ENCODE measurements at regions not wholly inside any gene's neighbourhood (a gene's known extent, or its start where the extent isn't known, plus 50 kb on each side); places are given as distances from the start of the nearest gene placed in this dataset.

DNA sequence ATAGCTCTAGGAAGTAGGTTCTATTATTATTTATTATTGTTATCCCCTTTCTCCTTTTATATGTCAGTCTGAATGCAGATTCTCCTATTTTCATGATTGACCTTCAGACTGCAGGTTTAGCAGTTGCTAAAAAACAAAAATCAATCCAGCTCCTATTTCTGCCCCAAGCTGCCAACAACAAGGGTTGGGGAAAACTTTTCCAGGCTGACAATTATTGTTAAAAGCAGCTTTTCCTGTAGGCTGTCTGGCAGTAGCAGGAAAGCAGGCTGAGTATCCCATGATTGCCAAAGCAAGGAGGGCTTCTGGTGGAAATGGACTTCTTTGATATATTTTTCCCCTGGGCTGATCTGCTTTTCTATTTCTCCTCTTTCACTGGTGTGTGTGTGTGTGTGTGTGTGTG, 78.0 kb upstream of the CTLA4 start:
- no peak for DNase-seq

DNA sequence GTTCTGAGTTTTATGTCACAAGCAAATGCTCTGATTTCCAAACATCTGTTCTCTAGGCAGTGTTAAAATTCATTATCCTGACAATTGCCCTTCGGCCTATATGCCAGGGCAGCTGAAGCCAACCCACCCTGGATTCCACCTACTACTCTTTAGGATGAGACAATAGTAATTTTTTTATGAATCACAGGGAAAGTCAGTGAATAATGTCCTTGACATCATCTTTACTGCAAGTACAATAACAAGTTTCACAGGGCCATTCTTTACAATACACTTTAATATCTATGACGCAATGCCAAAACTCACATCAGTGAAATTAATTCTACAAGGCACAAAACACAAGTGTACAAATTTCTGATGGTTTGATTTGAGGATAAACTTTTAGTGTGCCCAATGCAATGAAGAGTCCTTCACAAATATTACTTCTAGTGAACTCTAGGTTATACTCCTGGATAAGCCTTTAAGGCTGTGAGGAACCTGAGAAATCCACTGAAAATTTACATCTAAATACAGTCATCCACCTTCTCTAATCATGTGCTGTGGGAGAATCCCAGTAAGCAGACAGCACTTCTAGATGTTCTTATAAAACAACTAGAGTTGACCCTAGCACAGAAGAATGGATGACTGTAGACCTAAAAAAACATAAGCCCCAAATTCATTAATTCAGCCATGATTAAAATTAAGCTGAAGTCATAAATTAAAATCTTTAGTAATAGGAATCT, 77.3 kb upstream of the CTLA4 start:
- DNase-seq, result no peak

DNA sequence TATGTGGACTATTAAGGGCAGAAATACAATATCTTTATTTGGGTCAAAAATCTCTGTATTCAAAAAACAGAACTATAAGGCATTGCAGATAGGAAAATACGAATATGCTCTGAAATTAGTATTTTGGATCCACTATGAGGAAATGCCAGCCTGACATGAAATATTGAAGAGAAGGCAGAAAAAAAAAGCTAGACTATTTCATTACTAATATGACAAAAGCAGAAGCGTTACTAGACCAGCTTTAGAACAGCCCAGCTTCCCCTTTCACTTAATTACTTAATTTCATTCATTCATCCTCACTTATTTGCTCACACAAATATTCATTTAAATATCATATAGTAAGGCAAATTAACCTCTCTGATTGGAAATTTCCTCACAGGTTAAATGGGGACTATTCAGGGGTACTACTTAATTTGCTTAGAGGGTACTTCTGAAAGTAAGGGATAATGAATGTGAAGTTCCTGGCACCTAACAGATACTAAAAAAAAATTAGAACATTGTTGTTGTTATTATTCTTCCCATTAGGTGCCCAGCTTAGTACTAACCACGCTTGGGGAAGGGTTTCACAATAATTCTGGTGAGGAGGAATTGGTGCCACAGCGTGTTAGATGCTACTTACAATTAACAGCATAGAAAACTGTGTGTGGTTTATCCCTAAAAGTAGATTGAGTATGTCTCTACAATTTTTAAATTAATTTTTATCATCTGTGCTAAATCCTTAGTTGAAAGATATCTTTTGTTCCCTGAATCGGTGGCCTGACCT, 71.1 kb upstream of the CTLA4 start:
- DNase-seq, result no peak

DNA sequence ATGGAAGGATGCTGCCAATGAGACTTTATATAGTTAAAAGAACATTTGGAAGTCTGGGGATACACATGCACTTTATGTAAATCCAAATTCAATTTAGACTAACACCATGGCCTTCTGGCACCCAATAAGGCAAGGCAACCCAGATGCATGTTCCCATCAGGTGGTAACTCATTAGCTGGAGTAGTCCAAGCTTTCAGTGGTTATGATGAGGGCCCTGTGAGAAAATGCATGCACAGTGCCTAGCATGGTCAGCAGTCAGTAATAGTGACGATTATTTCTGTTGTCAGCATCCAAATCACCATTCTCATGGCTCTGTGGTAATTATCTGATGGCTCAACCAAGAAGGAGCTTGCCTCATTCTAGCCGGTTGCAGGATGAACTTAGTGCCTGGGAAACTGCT, 70.3 kb upstream of the CTLA4 start:
- no peak for DNase-seq

DNA sequence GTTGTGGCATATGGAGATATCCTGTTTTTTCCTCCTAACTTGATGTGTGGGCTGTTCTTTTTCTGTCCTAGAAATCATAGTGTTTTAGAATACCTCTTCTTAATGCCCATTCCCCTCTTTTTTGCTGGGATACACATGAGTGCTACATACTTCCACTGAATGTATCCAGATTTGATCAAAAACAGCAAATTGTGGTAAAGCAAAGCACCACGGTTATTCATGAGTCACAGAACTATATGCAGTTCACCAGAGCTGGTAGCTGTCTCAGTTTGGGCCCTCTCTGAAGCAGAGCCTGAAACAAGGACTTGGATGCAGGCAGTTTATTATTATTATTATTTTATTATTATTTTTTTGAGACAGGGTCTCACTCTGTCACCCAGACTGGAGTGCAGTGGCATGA, 69.9 kb upstream of the CTLA4 start:
- DNase-seq, result peak in 1 of 5 experiments; percentile 27

DNA sequence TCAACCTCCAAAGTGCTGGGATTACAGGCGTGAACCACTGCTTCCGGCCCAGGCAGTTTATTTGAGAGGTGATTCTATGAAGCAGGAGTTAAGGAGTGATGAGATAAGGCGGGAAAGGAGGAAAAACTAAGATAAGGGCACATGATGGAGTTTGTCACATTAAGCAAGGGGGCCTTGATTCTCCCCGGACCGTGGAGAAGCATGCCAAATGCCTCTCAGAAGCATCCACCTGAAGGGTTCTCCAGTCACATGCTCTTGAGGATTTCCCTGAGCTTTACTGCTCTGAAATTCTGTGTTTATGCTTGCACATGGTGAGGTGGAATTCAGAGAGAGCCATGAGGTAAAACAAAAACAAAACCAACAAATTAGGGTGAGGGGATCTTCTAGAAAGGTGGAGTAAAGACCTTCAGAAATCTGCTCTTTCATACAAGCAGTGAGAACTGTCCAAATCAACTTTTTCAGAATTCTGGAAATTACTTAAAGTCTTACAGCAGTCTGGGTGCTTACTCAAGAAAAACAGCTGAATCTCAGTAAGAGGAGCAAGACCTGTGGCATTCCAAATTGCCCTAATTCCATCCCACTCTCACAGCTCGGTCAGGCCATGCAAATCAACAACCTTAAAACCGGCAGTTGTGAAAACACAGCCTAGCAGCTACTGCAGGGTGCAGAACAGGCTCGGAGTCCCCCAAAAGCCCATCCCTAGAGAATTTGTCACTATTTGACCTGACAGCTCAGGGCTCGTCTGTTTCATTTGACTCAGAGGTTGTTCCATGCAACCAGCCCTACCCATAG, 69.1 kb upstream of the CTLA4 start:
- no peak for DNase-seq

DNA sequence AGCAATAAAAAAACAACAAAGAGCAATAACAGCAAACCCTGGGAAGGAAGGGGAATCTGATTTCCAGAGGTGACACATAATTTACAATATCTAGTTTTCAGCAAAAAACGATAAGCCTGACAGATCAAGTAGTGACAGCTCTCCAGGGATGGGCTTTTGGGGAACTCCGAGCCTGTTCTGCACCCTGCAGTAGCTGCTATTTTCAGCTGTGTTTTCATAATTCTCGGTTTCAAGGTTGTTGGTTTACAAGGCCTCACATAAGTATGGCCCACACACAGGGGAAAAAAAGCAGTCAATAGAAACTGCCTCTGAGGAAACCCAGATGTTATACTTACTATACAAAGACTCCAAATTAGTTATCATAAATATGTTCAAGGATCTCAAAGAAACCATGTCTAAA, 67.7 kb upstream of the CTLA4 start:
- peak in 1 of 5 experiments; percentile 56 for DNase-seq

DNA sequence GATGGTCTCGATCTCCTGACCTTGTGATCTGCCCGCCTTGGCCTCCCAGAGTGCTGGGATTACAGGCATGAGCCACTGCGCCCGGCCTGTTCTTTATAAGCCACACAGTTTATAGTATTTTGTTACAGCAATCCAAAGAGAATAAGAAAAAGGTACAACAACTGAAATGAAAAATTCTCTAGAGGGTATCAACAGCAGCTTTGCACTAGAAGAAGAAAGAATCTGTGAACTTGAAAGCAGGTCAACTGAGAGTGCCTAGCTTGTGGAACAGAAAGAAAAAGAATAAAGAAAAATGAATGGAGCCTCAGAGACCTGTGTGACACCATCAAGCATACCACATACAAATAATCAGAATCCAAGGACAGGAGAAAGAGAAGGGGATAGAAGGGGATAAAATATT, 66.8 kb upstream of the CTLA4 start:
- DNase-seq, result no peak

DNA sequence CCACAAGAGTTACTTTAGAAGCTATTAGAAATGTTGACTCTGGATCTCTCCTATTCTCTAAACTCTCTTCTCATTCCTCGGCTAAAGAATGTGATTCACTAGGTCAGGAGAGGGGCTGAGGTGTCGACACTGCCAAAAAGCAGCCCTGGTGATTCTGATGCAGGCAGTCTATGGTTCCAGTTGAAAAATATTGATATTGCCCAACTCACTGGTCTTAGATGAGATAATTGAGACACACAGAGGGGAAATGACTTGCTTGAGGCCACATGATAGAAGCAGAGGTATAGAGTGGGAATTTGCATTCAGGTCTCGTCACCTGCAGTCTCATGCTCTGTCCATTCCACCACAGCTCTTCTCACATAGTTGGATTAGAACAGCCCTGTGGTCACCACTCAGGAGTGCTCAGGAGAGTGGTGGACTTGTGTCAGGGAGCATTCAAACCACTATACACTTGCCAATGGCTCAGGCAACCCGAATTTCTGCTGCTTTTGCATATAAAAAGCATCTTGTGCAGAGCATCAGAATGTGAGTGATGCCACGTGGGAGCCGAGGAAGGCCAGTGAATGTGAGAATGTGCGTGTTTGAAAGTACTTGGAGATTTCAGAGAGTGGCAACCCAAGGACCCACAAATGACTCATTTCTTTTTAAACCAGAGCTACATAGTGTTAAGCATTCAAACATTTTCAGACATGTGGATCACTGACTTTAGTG, 65.1 kb upstream of the CTLA4 start:
- peak in 2 of 5 experiments; percentile 21 to 95 for DNase-seq

DNA sequence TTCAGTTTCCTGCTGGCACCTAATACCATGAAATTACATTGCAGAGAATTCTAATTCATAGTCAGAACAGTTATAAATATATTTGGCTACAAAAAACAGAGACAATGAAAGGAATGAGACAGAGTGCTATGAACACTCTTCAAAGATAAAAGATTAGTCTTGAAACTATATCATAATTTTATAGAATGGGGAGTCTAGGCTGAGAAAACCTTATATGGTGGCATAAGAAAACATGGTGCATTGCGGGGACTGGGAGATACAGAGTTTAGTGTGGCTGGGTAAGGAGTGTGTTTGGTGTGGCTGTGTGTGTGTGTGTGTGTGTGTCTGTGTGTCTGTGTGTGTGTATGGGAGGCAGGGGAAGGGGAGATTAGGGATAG, 64.5 kb upstream of the CTLA4 start:
- no peak for DNase-seq

DNA sequence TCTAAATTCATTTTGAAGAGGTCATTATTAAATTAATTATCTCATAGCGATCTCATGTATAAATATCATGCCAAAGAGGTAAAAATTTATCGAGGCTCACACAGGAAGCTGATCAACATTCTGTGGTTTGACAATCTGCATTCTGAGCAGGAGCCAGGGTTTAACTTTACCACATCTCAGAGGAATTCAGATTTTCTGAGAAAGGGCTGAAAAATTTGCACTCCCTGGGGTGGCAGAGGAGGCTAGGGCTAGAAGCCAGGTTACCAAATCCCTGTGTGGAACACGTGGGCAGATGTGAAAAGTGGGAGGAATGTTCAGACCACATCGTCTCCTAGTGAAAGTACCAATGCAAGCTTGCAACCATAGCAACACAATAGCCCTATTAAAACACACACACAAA, 63.5 kb upstream of the CTLA4 start:
- peak in 2 of 5 experiments; percentile 26 to 81 for DNase-seq

DNA sequence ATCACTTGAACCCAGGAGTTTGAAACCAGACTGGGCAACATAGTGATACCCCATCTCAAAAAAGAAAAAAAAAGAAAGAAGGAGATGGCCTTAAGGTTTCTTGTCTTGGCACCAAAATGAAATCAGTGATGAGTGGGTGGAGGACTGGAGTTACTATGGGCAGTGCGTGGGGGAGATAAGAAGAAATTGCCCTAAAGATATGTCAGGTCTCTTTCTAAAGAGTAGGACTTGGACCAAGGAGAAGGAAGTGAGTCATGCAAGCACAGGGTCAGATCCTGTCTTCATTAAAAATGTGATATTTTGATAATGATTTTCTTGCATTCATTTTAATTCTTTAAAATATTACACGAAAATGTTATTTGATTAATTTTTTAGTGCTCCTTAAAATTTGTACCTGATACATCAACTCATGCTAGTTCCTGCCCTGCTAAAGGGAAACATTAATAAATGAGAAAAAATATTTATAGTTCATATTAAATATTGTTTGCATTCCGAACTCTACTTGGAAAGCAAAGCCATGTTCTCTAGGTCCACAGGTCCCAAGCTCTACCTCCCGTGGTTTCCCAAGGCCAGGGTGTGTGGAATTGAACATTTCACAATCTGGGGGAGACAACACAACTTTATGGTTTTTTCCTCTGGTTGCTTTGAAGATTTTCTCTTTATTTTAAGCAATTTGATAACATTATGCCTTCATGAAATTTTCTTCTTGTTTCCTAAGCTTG, 62.6 kb upstream of the CTLA4 start:
- DNase-seq, result no peak

DNA sequence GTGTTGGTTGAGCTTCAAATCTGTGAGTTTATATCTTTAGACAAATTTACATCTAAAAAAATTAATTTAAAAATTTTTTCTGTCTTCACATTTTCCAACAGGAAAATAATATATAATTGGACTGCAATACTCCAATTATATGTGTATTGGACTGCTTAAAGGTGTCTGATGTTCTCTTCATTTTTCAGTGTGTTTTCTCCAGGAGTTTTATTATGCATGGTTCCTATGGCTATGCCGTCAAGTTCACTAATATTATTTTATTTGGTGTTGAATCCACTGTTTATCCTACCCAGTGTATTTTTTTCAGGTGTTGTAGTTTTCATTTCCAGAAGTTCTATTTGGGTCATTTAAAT, 62.1 kb upstream of the CTLA4 start:
- DNase-seq, result no peak

DNA sequence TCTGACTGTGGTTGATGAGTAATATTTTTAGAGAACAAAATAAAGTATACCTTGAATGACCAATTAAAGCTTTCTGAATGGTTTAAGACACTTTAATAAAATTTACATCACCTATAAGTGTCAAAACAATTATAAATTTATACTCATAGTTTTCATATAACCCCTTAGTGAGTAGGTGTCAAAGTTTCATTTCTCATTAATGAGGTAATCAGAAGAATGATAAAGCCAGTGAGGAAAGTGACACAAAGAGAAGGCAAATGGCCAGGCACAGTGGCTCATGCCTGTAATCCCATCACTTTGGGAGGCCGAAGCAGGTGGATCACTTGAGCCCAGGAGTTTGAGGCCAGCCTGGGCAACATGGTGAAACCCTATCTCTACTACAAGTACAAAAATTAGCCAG, 60.8 kb upstream of the CTLA4 start:
- DNase-seq, result no peak

DNA sequence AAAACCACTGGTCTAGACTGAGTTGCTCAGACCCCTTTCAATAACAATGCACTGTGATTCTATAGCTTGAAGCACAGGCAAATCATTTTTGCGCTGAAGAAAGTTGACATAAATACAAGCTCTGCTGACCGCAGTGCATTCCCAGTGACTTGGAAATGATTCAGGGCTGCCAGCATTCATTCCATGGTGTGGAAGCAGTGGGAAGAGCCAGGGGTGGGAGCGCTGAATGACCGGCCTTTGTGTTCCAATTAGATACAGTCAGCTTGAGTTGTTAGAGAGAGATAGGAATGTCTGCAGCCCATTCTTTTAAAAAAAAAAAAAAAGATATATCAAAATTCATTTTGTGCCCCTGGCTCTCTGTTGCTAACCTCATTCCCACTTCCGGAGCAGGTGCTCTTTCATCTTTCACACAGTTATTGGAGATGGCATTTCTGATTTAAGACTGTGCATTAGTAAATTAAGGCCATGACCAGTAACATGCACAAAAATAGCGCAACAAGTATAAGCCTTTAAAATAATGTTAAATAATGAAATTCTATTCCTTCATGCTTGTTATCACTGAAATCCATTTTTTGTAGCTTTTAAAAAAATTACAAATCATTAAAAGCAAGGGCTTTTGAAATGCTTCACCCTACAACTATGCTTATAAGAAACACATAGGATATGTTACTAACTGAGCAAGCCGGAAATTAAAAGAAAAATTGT, 59.4 kb upstream of the CTLA4 start:
- no peak for DNase-seq

DNA sequence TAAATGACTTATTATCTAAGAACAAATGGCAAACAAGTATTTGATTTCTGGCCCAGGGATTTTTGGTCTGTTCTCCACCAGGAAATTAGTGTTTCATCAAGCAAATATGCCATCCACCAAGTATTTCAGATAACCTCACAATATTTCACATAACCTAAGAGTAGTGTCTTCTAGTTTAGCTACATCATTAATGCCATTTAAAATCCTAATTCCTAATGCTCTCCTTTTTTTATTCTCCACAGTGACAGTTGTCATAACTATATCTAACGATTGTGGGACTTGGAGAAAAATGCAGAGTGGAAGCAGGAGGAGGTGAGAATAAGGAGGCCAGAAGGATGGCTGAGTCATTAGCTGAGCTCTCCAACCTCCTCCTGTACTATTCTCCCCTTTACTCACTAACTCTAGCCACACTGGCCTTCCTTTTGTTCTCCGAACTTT, 58.5 kb upstream of the CTLA4 start:
- no peak for DNase-seq

DNA sequence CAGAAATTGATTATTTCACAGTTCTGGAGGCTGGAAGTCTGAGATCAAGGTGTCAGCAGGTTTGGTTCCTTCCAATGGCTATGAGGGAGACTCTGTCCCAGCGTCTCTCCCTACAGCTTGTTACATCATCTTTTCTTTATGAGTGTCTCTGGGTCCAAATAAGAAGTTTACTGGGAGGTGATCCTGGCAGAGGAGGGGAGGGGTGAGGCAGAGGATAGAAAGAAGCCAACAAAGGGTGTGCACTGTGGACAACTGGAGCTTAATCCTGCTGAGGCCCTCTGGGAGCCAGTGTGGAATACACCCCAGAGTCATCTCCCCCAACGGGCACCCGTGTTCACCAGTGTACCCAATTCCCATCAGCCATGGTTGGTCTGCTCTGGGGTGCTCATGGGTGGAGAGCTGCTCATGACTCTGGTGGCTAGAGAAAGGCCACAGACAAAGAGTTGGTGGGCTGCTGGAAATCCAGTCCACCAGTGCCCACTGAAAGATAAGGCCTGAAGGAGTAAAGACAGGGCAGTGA, 57.5 kb upstream of the CTLA4 start:
- no peak for DNase-seq

DNA sequence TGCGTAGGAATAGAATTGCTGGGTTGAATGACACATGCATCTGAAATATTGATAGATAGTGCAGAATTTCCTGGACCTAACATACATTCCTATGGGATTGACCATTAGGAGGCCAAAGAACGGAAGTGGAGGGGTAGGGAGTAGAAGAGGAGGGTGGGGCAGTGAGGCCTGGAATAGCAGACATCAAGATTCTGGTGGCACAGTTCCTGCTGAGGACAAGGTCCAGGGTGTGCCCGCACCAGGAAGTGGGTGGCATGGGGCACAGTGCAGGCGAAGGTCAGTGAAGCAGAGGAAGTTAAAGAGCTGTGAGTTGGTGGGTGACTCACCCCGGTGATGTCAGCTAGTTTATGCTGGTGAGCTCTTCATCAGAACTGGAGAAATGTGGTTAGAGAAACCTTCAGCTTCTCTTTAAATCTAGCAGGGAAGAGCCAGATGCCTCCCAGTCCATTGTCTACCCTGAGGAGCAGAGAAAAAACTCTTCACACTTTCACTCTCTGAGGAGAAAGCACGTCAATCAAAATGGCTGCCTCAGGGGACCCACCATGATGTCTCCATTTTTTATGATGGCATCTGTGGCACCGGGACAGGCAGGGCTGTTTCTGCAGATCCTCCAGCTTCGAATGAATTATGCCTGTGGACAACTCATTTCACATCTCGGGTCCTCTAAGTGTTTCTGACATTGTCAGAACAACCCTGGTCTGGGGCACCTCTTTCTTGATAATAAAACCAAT, 55.9 kb upstream of the CTLA4 start:
- DNase-seq, result peak in 3 of 5 experiments; percentile 37 to 92 (median 53)

DNA sequence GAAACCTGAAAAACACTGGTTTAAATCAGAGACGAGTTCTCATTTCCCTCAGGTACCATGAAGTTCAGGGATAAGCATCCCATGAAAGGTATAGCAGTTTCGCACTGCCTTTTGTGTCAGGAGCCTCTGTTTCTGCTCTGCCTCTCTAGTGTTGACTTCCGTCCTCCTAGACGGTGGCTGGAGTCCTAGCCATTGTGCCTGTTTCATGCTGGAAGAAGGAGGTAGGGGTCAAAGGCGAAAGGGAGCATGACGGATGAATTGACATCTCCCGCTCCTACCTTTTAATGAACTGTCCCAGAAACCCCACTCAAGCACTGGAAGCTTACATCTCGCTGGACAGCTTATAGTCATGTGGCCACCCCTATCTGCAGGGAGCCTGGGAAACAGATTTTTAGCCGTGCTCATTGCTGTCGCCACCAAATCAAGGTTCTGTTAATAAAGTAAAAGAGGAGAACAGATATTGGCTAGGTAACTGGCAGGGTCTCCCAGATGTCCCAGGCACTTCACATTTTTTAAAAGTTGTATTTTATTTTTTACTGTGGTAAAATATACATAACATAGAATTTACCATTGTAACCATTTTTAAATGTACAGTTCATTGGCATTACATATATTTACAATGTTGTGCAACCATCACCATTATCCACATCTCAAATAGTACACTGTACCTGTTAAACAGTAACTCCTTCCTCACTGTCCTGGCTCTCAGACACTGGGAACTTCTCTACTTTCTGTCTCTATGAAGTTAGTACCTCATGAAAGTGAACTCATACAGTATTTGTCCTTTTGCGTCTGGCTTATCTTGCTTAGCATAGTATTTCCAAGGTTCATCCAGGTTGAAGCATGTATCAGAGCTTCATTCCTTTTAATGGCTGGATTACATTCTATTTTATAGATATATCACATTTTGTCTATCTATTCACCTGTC, 55.0 kb upstream of the CTLA4 start:
- no peak for DNase-seq

DNA sequence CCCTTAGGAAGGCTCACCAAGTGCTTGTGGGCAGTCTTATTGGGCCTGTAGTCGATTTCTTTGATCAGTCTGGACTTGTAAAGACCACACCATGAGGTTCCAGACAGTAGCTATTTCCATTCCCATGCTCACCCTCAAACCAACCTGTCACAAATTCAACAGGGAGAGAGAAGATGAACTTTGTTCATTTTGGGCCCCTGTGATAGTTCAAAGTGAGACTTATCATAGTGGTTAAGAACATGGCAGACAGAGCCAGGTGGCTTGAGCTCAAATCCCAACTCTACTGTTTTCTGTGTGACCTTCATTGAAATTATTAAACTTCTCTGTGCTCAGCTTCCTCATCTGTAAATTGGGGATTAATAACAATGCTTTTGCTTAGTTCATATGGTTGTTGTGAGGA, 53.9 kb upstream of the CTLA4 start:
- DNase-seq, result no peak

Data from T-helper 2 cell (primary cell).